GM18909 (cell line): ENCODE measurements at regions not wholly inside any gene's neighbourhood (a gene's known extent, or its start where the extent isn't known, plus 50 kb on each side); places are given as distances from the start of the nearest gene placed in this dataset.
"Not testable (repeated sequence)": the region's sequence is repeated elsewhere in the genome, so short reads cannot be mapped to it uniquely, and the experiment has no call there.

Experiments
- ATAC-seq: cut with Tn5 transposase; IDR thresholded peaks from one replicate; pipeline ENCODE4 v1.9.1; 2021; ENCODE audit warnings: mild to moderate bottlenecking; ENCODE audit not compliant: unreplicated experiment, poor library complexity

GRCh38 chr5:112532654-112533360 lies 113.7 kb upstream of the EPB41L4A start:
- ATAC-seq = peak; percentile 33

- ATAC-seq = peak; percentile 66
Observed at GRCh38 chr5:112533362-112533761, 114.3 kb upstream of the EPB41L4A start.

- no peak for ATAC-seq
Observed at GRCh38 chr5:112534067-112534583, 115.0 kb upstream of the EPB41L4A start.

- no peak for ATAC-seq
Observed at GRCh38 chr5:112534611-112535255, 115.7 kb upstream of the EPB41L4A start.

- ATAC-seq = no peak
Observed at GRCh38 chr5:112535356-112535755, 116.3 kb upstream of the EPB41L4A start.

GRCh38 chr5:112544558-112544957 lies 125.5 kb upstream of the EPB41L4A start:
- ATAC-seq = not testable (repeated sequence)

- no peak for ATAC-seq
Observed at GRCh38 chr5:112546946-112547592, 128.0 kb upstream of the EPB41L4A start.

GRCh38 chr5:112548246-112548881 lies 129.3 kb upstream of the EPB41L4A start:
- ATAC-seq = no peak

- peak; percentile 63 for ATAC-seq
Observed at GRCh38 chr5:112549127-112549526, 130.1 kb upstream of the EPB41L4A start.

GRCh38 chr5:112549605-112550166 lies 130.6 kb upstream of the EPB41L4A start:
- no peak for ATAC-seq

GRCh38 chr5:112551419-112552032 lies 132.4 kb upstream of the EPB41L4A start:
- no peak for ATAC-seq

- no peak for ATAC-seq
Observed at GRCh38 chr5:112552216-112552615, 133.1 kb upstream of the EPB41L4A start.

- no peak for ATAC-seq
Observed at GRCh38 chr5:112552791-112553190, 133.7 kb upstream of the EPB41L4A start.

- no peak for ATAC-seq
Observed at GRCh38 chr5:112554101-112554977, 135.3 kb upstream of the EPB41L4A start.

GRCh38 chr5:112555197-112555596 lies 136.1 kb upstream of the EPB41L4A start:
- no peak for ATAC-seq

GRCh38 chr5:112555691-112556090 lies 136.6 kb upstream of the EPB41L4A start:
- no peak for ATAC-seq

- ATAC-seq = not testable (repeated sequence)
Observed at GRCh38 chr5:112559501-112559900, 140.4 kb upstream of the EPB41L4A start.

GRCh38 chr5:112560371-112560770 lies 141.3 kb upstream of the EPB41L4A start:
- no peak for ATAC-seq
